ENCODE measurements at regions not wholly inside any gene's neighbourhood (a gene's known extent, or its start where the extent isn't known, plus 50 kb on each side); places are given as distances from the start of the nearest gene placed in this dataset.

- no peaks in the 10 kb centered on the region for H3K27me3 ChIP-seq (ENCODE audit: control insufficient read depth, insufficient read depth, low read length)
- no peak overlapping the region for H3K9ac ChIP-seq
- H3K36me3 ChIP-seq (ENCODE audit: control insufficient read depth, insufficient read depth, low read length) = no peaks in the 10 kb centered on the region
- no peak for TF ChIP-seq CTCF (IDR thresholded peaks at IDR 0.05)
- H3K9me3 ChIP-seq (ENCODE audit: control insufficient read depth, low read length) = no peaks in the 10 kb centered on the region
- no peaks in the 10 kb centered on the region for H3K79me2 ChIP-seq
- H3K27ac ChIP-seq = no peak overlapping the region
- no peak overlapping the region for H3K4me2 ChIP-seq (ENCODE audit: low read length)
- no peaks in the 10 kb centered on the region for H3K4me1 ChIP-seq
- H2AFZ ChIP-seq = no peak overlapping the region
- H3K4me3 ChIP-seq (ENCODE audit: low read depth, low read length) = no peak overlapping the region
Observed at GRCh38 chr1:5503556-5504363, 488.5 kb downstream of the NPHP4 start.

GRCh38 chr1:5502311-5503194, 489.7 kb downstream of the NPHP4 start:
- Histone ChIP-seq H3K79me2 (no peaks in the 10 kb centered on the region), H3K4me1 (no peaks in the 10 kb centered on the region), H2AFZ (no peak overlapping the region), H3K9ac (no peak overlapping the region), H3K36me3 (ENCODE audit: control insufficient read depth, insufficient read depth, low read length) (no peaks in the 10 kb centered on the region), H3K9me3 (ENCODE audit: control insufficient read depth, low read length) (no peaks in the 10 kb centered on the region), H3K4me3 (ENCODE audit: low read depth, low read length) (no peak overlapping the region), H3K27me3 (ENCODE audit: control insufficient read depth, insufficient read depth, low read length) (no peaks in the 10 kb centered on the region), H3K4me2 (ENCODE audit: low read length) (no peak overlapping the region), H3K27ac (no peak overlapping the region)
- TF ChIP-seq CTCF (IDR thresholded peaks at IDR 0.05) = no peak

- no peaks in the 10 kb centered on the region for H3K79me2 ChIP-seq
- H3K4me3 ChIP-seq (ENCODE audit: low read depth, low read length) = no peak overlapping the region
- no peaks in the 10 kb centered on the region for H3K9me3 ChIP-seq (ENCODE audit: control insufficient read depth, low read length)
- H3K4me2 ChIP-seq (ENCODE audit: low read length) = no peak overlapping the region
- no peak overlapping the region for H2AFZ ChIP-seq
- no peaks in the 10 kb centered on the region for H3K4me1 ChIP-seq
- H3K36me3 ChIP-seq (ENCODE audit: control insufficient read depth, insufficient read depth, low read length) = no peaks in the 10 kb centered on the region
- H3K27ac ChIP-seq = no peak overlapping the region
- H3K9ac ChIP-seq = no peak overlapping the region
- no peak for TF ChIP-seq CTCF (IDR thresholded peaks at IDR 0.05)
- H3K27me3 ChIP-seq (ENCODE audit: control insufficient read depth, insufficient read depth, low read length) = no peaks in the 10 kb centered on the region
Observed at GRCh38 chr1:5501206-5501930, 490.9 kb downstream of the NPHP4 start.

GRCh38 chr1:5500541-5500940, 491.7 kb downstream of the NPHP4 start:
- no peak for TF ChIP-seq CTCF (IDR thresholded peaks at IDR 0.05)
- H3K36me3 ChIP-seq (ENCODE audit: control insufficient read depth, insufficient read depth, low read length) = no peaks in the 10 kb centered on the region
- H3K4me1 ChIP-seq = no peaks in the 10 kb centered on the region
- H2AFZ ChIP-seq = no peak overlapping the region
- H3K9me3 ChIP-seq (ENCODE audit: control insufficient read depth, low read length) = no peaks in the 10 kb centered on the region
- no peaks in the 10 kb centered on the region for H3K79me2 ChIP-seq
- no peaks in the 10 kb centered on the region for H3K27me3 ChIP-seq (ENCODE audit: control insufficient read depth, insufficient read depth, low read length)
- no peak overlapping the region for H3K9ac ChIP-seq
- no peak overlapping the region for H3K27ac ChIP-seq
- no peak overlapping the region for H3K4me3 ChIP-seq (ENCODE audit: low read depth, low read length)
- H3K4me2 ChIP-seq (ENCODE audit: low read length) = no peak overlapping the region
